ENCODE measurements at regions not wholly inside any gene's neighbourhood (a gene's known extent, or its start where the extent isn't known, plus 50 kb on each side); places are given as distances from the start of the nearest gene placed in this dataset.
A peak's percentile ranks its signal among the peaks of the same experiment; 100 is the strongest.

DNA sequence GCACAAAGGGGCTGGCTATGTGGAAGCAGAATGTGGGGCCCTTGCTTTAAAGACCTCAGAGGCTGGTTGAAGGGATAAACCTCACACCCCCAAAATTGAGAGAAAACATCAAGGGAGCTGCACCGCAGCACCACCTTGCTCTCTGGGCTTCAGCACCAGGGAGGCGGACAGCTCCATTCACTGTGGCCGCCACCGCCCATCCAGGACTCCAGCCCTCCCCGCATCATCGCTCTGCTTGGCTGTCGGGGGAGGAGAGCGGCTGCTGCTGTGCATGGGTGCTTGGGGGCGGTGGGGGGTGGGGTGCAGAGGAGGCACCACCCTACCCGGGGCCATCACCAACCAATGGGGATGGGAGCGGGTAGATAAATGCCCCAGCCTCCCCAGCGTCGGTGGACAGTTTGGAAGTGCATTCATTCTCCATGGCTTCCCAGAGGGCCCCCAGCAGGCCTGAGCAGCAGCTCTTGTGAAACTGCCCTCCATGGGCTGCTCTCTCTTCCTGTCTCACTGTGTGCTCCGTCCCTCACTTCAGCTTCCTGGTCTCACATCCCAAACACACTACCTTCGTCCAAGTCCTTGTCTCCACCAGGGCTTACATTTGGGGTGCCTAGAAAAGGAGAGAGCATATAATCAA is 75.7 kb upstream of the BHLHE23 start (continued):
- TF ChIP-seq ARNT2 (CRISPR knock-in tag; IDR thresholded peaks at IDR 0.05; ENCODE audit: low read depth) (peak; percentile 86; the same call in 1 of the 2 replicates), ZNF512B (CRISPR knock-in tag; IDR thresholded peaks at IDR 0.05; ENCODE audit: borderline replicate concordance) (no peak), GPN1 (CRISPR knock-in tag; IDR thresholded peaks at IDR 0.05; ENCODE audit: borderline replicate concordance) (peak; percentile 97; the same call in 1 of the 2 replicates), ZNF639 (CRISPR knock-in tag; conservative IDR thresholded peaks at IDR 0.05) (peak; percentile 82), JUN (CRISPR knock-in tag; IDR thresholded peaks at IDR 0.05) (peak; percentile 42; the same call in 1 of the 2 replicates), ZNF251 (CRISPR knock-in tag; IDR thresholded peaks at IDR 0.05) (peak; percentile 92; the same call in 1 of the 2 replicates), HNRNPH1 (optimal IDR thresholded peaks at IDR 0.05; ENCODE audit: low read depth, low read length) (no peak), XBP1 (CRISPR knock-in tag; IDR thresholded peaks at IDR 0.05) (peak; percentile 96), ZNF800 (CRISPR knock-in tag; IDR thresholded peaks at IDR 0.05) (no peak), JDP2 (CRISPR knock-in tag; IDR thresholded peaks at IDR 0.05; ENCODE audit: borderline replicate concordance) (peak; percentile 42; the same call in 1 of the 2 replicates), REXO4 (CRISPR knock-in tag; IDR thresholded peaks at IDR 0.05; ENCODE audit: borderline replicate concordance) (peak; percentile 31; the same call in 1 of the 2 replicates), RARG (CRISPR knock-in tag; IDR thresholded peaks at IDR 0.05; ENCODE audit: low read depth) (peak; percentile 69; the same call in 1 of the 2 replicates), FOXO1 (CRISPR knock-in tag; IDR thresholded peaks at IDR 0.05) (peak; percentile 64), ZBTB21 (CRISPR knock-in tag; IDR thresholded peaks at IDR 0.05) (peak; percentile 62; the same call in 1 of the 2 replicates), NFRKB (IDR thresholded peaks at IDR 0.05) (no peak), ZKSCAN1 (IDR thresholded peaks at IDR 0.05; ENCODE audit: low read length) (peak; percentile 35; the same call in 1 of the 2 replicates), ZNF557 (CRISPR knock-in tag; IDR thresholded peaks at IDR 0.05) (peak; percentile 93; the same call in 1 of the 2 replicates), ZNF446 (CRISPR knock-in tag; IDR thresholded peaks at IDR 0.05) (peak; percentile 97), ZFX (CRISPR knock-in tag; IDR thresholded peaks at IDR 0.05; ENCODE audit: low read depth) (peak; percentile 39), RNF2 (conservative IDR thresholded peaks at IDR 0.05; ENCODE audit: low read depth) (no peak)
- TF ChIP-seq, protein P1, sequence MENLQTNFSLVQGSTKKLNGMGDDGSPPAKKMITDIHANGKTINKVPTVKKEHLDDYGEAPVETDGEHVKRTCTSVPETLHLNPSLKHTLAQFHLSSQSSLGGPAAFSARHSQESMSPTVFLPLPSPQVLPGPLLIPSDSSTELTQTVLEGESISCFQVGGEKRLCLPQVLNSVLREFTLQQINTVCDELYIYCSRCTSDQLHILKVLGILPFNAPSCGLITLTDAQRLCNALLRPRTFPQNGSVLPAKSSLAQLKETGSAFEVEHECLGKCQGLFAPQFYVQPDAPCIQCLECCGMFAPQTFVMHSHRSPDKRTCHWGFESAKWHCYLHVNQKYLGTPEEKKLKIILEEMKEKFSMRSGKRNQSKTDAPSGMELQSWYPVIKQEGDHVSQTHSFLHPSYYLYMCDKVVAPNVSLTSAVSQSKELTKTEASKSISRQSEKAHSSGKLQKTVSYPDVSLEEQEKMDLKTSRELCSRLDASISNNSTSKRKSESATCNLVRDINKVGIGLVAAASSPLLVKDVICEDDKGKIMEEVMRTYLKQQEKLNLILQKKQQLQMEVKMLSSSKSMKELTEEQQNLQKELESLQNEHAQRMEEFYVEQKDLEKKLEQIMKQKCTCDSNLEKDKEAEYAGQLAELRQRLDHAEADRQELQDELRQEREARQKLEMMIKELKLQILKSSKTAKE (CRISPR knock-in tag; IDR thresholded peaks at IDR 0.05; ENCODE audit: borderline replicate concordance) = peak; percentile 65

Data from HepG2 (cell line).